Fibroblast of skin of back (primary cell): ENCODE measurements at regions not wholly inside any gene's neighbourhood (a gene's known extent, or its start where the extent isn't known, plus 50 kb on each side); places are given as distances from the start of the nearest gene placed in this dataset.
"Not testable (repeated sequence)": the region's sequence is repeated elsewhere in the genome, so short reads cannot be mapped to it uniquely, and the experiment has no call there.

ENCODE experiments used
- DNase-seq: peaks from one replicate; pipeline ENCODE4 v3.0.0-alpha.2; 2013

DNA sequence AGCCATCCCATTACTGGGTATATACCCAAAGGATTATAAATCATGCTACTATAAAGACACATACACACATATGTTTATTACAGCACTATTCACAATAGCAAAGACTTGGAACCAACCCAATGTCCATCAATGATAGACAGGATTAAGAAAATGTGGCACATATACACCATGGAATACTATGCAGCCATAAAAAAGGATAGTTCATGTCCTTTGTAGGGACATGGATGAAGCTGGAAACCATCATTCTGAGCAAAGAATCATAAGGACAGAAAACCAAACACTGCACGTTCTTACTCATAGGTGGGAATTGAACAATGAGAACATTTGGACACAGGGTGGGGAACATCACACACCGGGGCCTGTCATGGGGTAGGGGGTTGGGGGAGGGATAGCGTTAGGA lies 60.3 kb upstream of the NMU start:
- not testable (repeated sequence) for DNase-seq

DNA sequence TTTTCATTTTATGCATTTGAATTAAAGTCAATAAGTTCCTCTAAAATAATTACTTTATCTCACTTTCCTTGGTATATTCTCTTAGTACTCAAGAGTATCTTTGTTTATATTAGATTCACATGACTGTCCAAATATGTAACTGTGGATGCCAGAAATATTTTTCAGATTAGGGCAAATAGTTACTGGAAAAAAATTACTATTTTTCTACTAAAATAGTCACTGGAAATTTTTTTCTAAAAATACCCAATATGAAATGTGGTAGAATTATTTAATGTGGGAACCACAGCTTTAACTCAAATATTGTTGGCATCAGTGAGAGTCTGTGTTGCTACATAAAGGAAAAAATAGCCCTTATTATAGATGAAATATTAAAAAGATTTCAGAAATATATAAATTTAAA lies 70.4 kb upstream of the NMU start:
- DNase-seq: peak; percentile 79

DNA sequence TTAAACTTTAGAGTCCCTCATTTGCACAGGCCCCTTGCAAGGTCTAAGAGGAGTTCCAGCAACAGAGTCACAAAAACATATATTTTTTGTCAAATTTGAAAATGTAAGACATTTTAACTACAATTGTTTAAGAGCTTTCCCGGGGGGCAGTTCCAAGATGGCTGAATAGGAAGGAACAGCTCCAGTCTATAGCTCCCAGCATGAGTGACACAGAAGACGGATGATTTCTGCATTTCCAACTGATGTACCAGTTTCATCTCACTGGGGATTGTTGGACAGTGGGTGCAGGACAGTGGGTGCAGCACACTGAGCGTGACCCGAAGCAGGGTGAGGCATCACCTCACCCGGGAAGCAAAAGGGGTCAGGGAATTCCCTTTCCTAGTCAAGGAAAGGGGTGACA lies 71.4 kb upstream of the NMU start:
- no peak for DNase-seq

DNA sequence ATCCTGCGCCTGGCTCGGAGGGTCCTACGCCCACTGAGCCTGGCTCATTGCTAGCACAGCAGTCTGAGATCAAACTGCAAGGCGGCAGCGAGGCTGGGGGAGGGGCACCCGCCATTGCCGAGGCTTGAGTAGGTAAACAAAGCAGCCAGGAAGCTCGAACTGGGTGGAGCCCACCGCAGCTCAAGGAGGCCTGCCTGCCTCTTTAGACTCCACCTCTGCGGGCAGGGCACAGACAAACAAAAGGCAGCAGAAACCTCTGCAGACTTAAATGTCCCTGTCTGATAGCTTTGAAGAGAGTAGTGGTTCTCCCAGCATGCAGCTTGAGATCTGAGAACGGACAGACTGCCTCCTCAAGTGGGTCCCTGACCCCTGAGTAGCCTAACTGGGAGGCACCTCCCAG lies 71.9 kb upstream of the NMU start:
- DNase-seq: not testable (repeated sequence)

DNA sequence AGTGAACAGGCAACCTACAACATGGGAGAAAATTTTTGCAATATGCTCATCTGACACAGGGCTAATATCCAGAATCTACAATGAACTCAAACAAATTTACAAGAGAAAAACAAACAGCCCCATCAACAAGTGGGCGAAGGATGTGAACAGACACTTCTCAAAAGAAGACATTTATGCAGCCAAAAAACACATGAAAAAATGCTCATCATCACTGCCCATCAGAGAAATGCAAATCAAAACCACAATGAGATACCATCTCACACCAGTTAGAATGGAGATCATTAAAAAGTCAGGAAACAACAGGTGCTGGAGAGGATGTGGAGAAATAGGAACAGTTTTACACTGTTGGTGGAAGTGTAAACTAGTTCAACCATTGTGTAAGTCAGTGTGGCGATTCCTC lies 76.7 kb upstream of the NMU start:
- not testable (repeated sequence) for DNase-seq

DNA sequence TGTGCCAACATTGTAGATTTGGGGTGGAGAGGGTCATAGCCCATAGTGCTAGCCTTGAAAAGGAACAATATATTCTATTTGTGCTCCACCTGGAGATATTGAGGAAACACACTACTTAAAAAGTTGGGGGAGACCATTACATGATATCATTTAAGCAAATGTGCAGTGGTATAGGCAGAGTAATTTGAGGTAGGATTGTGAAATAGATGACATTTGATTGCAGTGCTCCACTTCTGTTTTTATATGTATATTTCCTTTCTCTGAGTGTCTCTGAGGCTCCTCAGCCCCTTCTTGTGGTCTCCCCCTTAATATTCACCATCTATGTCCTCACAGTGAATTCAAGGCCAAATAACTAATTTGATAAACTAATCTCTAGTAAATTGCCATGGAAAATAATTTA lies 85.6 kb upstream of the NMU start:
- no peak for DNase-seq

DNA sequence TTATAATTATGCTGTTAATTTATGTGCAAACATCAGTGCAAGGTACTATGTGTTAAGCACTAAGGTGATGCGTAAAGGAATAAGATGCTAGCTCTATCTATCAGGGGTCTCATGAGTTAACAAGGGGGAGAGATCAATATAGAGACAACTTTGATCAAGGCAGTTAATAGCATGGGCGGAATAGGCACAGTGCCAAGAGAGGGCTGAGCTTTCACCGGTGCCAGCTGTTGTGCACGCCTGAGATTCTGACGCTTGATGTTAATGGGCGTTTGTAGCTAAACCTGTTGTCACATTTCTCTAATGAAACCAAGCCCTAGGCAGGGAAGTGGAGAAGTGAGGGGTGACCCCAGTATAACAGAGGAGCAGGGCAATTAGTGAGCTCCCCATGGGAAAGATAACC lies 86.0 kb upstream of the NMU start:
- DNase-seq: no peak

DNA sequence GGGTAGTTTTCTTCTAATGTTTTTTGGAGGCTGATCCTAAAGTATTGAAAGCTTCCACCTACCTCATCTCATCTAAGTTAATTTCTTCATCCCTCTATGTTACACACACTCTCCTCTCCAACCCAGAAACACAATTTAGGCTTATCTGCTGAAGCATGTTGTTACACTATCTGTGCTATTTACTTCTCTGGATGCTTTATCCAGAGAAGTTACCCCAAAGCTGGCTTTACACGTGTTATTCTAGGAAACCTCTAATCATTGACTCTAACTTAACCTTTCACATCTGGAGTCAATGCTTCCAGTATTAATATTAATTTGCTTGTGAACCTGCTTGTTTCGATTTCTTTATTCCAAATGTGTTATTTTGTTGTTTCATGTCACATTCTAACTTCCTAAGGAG lies 87.3 kb upstream of the NMU start:
- DNase-seq: no peak

DNA sequence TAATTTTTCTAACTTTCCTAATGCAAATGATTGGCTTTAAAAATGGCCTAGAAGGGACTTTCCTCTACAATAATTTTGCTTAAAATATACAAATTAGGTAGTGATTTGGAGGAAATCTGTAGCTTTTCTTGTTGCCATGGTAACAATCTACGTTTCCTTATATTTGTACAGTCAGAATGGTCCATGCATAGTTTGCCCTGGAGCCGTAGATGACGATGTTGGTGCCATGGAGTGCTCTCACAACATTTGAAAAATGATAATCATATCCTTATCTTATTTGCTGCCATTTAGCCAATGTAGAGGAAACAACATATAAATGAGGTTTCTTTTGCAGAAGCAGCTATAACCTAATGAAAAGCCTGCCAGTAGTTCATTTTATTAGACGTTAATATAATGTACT lies 89.0 kb upstream of the NMU start:
- no peak for DNase-seq

DNA sequence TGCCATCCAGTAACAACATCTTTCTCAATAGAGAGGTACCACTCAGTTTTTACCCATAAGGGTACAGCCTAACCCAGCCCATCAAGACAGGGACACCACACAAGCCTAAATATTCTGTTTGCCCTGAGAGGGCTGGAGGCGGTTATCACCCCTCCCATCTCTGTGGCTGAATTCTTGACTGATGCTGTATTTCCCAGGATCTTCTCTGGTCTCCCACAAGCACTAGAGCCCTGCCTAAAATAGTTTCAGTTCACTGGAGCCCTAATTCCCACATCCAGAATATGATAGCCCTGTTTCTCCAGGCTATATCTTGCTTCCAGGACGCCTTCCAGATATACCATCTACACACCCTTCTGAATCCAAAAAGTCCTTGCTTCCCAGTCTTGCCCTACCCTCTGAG lies 91.6 kb upstream of the NMU start:
- peak; percentile 73 for DNase-seq

DNA sequence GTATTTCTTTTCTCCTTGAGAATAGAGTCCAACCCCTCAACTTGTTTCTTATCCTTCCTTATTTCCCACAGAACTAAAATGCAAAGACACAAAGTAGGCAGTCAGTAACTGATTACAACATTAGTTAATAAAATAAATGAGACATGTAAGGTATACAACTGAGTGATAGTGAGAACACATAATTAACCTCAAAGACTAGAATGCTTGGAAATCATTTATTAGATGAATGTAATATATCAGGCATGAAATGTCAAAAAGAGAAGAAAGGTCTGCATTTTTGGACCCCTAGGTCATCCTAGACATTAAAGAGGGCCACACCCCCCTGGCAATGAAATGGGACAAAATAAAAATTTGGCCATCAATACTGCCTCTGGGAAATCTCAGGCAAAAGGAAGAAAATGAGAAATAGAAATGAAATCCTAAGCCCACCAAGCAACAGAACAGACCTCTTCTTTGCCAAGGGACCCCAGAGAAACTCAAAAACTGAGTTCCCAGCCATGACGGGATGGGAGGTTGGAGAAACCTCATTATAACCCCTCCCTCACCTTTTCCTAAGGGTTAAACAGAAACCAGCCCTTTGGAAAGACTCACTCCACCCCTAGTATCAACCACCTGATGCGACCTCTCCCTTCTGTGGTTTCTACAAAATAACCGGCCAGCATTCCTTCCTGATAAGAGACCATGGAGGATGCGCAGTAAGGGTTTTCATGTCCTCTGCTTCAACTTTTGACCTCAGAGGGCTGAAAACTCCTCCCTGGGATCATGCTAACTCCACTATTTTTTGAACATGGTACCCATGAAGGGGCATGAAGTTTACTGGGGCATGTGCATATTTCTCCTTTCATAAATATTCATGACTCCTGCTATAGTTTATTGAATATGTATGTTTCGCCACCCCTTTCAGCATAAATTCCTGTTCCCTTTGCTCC lies 90.0 kb upstream of the EXOC1L start:
- no peak for DNase-seq

DNA sequence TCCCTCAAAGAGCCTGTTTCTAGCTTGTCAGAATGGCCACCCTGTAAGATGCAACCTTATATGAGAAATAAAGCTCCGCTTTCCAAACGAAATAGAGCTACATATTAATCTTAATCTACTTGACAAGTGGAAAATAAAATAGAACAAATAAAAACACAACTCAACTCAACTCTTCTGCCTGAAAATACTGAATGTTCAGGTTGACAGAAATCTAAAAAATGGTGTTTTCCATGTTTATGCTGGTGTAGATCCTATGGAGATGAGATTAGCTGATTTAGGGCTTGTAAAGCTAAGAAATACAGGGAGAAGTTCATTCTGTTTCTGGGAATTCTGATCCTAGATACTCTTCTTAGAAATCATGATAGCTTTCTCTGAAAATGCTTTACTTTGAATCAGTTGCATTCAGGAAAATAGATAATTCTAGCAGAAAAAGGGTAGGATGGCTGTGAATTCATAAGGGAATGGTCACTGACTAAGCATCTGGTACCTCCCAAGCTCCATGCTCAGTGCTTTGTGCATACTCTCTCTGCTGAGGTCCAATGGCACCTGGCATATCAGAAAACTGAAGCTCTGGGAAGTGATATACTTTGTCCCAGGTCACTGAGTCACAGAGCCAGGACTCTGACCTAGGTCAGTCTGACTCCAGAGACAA lies 89.2 kb upstream of the EXOC1L start:
- DNase-seq: no peak

DNA sequence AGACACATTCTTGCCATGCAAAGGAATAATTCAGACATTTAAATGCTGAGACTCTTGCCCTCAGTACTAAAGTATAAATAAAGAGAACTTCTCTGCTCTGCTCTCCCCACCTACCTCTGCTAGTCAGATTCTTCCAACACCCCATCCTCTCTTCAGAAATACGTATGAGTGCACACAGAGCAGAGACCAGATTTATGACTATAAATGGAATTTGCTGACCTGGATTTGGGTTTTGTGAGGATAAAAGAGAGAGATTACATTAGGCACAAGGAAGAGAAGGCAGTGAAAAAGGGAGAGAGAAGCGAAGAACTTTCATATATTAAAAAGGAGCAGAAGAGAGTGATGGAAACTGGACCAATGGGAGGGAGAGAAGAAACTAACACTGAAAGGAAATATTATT lies 87.6 kb upstream of the EXOC1L start:
- DNase-seq: no peak

DNA sequence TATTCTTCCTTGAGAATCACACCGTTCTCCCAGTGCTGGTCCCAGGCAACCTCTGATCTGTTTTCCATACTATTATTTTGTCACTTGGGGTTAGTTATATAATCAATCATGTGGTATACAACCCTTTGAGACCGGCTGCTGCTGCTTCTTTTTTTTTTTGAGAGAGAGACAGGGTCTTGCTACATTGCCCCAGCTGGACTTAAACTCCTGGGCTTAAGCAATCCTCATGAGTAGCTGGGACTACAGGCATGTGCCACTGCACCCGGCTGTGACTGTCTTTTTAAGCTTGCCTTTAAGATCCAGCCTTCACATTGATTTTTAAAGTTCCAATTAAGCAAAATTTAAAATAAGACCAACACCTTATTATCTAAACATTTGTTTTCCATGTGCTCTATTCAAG lies 86.7 kb upstream of the EXOC1L start:
- DNase-seq: no peak

DNA sequence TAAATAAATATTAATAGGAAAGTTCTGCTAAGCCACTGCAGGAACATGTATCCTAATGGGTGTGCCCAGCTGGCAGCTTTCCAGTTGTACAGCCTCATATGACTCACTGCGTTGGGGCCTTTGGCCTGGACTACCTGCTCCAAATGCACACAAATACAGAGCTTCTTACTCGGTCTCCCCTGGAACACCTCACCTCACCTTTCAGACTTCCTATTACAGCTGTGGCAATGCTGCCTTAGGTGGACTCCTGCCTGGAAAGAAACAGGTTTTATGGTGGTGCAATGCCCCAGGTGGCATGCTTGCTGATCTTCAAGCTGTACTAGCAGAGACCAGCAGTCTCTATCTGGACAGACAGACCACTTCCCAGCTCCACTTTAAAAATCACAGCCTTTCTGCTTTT lies 85.7 kb upstream of the EXOC1L start:
- peak; percentile 54 for DNase-seq

DNA sequence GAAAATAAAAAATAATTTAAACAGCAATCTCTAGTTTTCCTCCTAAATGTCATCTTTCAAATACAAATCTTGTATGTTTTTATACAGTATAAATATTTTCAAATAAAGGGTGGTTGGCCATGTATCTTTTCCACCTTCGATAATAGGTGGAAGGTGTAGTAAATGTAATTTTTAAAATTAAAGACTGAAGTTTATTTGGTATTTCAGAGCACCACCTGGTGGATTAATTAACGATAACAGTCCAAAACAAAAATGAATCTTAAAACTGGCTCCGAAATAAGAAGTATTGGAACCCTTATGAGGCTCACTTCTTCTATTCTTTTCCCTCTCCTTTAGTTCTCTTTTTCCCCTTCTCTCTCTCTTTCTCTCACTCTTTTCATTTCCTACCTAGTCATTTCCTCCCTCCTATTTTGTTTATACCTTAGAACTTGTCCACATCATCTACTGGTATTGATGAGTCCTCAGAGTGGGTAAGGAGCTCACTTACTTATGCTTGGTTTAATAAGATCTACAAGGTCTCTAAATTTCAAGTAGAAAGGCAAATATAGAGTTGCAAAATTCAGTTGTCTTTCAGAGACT lies 82.9 kb upstream of the EXOC1L start:
- DNase-seq: no peak

DNA sequence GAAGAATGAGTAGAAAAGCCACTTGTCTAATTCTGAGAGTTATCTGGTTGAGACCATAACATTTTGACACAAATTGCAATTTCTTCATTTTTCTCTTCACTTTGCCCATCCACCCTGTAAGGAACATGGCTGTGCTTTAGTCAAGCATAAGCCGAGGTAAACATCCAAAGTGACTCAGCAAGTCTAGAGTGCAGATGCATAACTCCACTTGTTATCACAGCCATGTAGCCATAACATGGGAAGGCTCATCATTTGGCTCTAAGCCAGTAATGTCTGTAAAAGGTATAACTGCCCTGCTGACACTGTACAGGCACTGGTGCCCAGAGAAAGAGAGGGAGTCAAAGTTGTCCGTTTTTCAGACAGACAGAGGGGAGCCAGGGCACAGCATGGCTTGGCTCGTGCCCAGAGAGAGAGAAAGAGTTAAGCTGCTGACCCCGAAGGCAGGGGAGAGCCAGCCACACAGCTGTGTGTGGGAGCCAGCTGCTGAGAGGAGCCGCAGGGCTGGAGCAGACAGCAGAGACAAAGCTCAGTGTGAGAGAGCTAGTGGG lies 76.9 kb upstream of the EXOC1L start:
- DNase-seq: peak; percentile 63

DNA sequence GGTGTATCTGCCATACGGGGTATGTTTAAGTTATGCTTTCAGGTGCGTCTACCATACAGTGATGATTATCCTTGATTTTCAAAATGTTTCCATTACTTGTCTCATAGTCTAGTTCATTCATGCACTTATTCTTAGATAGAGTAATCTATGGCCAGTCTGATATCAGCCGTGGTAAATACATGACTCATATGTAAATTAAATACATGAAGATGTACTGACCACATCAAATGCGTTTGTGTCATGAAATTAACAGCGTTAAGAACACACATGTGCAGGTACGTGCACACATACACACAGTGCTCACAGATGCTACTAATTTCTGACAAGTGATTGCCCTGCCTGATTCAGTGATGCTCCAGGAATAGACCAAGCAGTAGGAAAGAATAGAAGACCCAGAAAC lies 75.2 kb upstream of the EXOC1L start:
- no peak for DNase-seq

DNA sequence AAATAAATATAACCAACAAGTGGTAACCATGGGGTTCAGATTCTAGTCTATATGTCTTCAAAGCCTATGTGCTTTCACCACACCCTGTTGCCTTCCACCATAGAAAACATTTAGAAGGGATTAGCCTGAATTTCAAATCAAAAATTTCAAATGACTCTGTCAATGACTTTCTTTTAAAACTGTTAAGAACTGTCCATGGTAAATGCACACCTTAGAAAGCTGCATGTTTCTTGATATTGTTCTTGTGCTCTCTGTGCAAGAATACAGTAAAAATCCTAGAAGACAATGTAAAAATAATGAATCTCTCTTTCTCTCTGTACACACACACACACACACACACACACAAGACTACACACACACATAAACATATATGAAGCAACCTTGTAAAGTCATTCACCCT lies 74.6 kb upstream of the EXOC1L start:
- no peak for DNase-seq

DNA sequence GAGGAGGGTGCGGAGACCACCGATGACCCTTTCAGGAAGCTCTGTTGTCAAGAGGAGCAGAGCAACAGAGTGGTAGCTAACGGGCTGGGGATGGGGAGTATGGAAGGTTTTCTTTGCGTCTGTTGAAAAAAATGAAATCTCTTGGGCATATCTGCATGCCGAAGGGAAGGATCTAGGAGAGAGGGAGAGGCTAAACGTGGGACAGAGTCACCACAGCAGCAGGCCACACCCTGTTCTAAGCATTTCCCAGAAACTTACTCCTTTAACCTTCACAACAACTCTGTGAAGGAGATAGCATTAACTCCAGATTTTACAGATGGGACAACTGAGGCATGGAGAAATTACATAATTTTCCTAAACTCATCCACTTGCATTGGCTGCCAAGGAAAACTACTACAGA lies 71.8 kb upstream of the EXOC1L start:
- DNase-seq: no peak

DNA sequence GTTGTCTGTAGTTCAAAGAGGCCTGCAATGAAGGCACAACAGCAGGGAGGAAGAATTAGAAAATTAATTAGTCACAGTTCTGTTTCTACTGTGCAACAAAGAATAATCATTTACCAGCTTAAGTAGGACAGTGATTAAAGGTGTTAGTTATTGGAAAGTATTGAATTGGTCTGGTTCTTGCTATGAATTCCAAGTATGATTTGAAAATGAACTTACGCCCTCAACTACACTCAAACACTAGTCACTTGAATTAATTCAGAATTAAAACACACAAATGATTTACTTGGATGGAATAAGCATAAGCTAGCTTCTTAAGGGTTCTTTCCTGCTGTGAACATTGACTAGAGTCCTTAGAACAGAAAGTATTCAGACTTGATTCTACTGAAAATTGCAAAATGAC lies 69.9 kb upstream of the EXOC1L start:
- no peak for DNase-seq

DNA sequence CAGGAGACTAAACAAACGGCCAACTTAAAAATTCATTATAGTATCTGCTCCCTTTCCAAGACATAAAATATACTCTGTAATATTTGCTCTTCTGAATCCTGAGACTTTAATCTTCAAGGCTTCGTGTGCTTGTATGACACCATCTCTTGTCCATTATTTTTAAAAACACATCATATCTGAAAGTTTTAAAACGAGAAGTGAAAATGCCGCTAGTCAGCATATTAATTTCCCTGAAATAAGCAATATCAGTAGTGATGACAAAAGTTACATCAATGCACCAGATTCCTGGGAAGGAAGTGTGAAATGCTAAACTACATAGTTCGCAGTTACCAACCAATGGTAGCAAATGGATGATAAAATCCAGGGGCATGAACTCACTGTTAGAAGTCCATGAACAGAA lies 66.8 kb upstream of the EXOC1L start:
- DNase-seq: no peak

DNA sequence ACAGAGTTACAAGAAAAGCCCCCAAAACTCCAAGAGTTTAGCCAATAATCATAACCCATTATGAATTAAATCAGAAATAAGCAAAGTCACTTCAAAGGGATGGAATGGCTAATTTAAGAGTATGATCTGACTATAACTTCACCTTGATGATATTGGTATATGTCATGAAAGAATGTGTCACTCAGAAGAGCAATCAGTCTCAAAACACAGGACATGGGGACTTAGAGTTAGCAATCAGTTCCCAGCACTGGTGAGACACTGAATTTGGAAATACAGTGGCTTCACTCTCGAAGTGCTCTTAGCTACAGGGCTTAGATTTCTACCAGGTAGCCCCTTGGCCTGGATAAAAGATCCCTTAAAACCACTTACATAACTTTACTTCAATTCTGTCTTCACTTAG lies 65.7 kb upstream of the EXOC1L start:
- DNase-seq: no peak
